Stimulated activated CD4-positive, alpha-beta T cell treated with anti-CD3 and anti-CD28 coated beads, Interleukin-2, amount 100 ng/mL, for 24 hours (primary cell): ENCODE measurements at regions not wholly inside any gene's neighbourhood (a gene's known extent, or its start where the extent isn't known, plus 50 kb on each side); places are given as distances from the start of the nearest gene placed in this dataset.

Experiments
- DNase-seq, 2 donors: peaks; one replicate each; pipeline ENCODE4 v3.0.0-alpha.2; 2020

DNA sequence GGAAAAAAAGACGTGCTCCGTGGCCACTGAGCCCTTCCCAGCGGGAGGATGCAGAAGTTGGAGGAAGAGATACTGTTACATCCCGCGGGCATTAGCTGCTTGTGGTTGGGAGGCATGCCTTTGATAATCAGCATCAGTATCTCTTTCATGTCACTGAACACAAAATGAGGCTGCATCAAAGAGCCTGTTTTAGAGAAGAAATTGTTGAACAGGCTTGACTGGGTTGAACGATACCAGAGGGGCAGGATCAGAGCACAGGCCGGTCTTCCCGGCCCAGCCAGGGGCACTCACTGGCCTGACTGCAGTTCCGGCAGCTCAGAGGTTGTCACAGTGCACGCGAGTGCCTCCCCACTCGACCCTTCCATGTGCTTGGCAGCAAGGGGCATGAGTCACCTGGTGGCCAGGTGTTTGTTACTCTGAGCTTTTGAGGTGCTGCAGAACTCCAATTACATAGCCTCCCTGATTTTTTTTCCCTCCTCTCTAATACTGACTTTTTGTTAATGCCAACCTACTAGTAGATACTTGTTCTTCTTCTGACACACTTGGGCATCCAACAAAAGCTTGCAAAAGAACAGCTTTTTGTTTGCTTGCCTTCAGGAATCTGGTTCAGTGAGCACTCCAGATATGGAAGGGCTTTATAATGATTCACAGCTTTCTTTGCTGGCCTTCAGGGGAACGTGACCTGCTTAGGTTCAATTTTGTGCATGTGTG is 121.6 kb downstream of the VAPA start:
- no peak for DNase-seq

DNA sequence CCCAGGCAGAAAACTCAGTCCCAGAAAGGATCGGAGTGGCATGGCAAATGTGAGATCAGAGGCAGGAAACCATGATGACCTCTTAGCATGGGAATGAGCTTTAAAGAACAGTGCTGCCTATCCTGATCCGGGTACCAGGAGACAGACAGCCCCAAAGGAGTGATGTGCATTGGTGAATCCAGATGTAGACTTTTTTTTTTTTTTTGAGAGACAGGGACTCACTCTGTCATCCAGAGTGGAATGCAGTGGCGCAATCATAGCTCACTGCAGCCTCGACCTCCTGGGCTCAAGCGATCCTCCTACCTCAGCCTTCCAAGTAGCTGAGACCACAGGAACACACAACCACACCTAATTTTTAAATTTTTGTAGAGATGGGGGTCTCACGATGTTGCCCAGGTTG is 122.7 kb downstream of the VAPA start:
- no peak for DNase-seq

DNA sequence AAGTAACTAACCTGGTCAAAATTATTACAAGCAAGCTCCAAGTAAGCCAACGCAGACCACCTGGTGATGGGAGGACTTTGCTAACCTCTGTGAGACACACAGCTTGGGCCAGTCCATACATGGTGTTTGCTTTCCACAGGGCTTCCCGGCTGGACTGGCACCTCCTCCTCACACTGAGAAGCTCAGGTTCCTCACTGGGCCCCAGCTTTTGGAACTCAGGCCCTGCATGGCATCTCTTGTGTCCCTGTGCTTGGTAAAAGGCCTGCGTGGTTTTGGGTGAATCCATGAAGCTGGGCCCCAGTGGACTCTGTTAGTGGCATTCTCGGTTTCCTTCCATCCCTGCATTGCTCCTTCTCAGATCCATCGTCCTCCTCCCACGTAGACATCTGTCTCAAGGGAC is 123.4 kb downstream of the VAPA start:
- DNase-seq = no peak

DNA sequence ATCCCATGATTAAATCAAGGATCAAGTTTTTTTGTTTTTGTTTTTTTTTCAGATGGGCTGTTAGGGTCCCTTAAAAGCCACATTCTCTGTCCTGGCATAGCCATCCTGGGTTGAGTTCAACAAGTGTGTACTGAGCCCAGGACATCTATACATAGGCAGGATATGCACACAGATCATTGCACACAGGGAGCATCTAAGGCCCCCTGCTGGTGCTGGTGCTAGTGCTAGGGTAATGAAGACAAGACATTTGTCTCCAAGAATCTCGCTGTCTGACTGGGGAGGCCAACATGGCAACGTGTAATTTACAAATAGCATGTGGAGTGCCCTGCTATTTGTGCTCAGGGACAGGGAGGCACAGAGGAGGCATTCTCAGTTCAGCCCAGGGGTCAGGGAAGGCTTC is 124.5 kb downstream of the VAPA start:
- no peak for DNase-seq

DNA sequence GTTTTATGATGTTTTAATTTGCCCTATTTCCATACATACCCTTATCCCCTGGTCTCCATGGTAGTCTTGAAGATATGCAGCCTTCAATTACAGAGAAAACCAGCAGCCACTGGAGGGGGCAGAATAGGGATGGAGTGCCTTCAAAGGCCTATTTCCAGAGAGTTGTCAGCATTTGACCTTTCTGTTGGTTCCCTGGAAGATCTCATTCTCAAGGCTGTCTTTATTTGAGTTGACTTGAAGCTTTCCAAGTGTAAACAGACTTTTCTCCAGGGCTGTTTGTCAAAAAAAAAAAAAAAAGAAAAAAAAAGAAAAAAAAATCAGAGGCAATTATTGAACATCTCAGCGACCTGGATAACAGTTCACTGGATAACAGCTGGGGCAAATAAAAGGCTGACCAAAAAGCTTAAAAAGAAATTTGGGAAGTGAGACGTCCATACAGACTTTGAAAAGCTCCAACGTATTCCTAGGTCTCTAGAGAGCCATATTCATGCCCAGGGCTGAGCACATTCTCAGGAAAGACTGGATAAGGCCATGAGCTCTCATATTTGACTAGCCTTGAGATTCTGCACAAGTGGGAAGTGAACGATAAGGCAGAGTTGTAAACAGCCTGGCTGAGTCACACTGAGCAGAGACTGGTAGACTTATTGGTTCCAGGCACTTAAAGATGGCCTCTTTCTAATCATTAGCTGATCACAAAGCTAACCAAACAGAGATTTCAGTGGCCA is 126.6 kb downstream of the VAPA start:
- DNase-seq = no peak

DNA sequence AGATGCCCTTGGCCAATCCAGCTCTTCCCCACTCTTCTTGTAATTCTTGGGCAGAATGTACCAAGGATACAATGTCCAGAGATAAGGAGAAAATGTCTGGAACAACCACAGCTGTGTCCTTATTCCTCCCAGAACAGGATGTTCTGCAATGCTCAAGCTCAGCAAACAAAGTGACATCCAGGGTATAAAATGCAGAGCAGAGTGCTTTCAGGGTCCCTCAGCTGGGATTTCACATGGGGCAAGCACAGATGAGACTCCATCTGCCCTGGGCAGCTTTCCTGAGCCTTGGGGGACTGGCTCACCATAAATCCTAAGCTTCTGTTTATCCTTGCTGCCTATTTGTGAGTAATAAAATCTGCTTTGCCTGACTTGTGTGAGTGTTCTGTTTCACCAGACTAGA is 127.4 kb downstream of the VAPA start:
- no peak for DNase-seq

DNA sequence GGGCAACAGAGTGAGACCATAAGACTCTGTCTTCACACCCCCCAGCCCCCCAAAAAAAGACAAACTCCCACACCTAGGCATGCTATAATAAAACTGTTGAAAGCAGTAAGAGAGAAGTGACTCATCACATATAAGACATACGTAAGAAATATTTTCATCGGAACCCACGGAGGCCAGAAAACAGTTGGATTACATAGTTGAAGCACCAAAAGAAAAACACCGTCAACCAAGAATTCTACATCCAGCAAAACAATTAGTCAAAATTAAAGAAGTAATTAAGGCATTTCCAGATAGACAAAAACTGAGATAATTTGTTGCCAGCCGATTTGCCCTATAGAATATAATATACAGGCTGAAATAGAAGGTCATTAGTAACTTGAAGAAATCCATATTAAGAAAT is 128.7 kb downstream of the VAPA start:
- no peak for DNase-seq

DNA sequence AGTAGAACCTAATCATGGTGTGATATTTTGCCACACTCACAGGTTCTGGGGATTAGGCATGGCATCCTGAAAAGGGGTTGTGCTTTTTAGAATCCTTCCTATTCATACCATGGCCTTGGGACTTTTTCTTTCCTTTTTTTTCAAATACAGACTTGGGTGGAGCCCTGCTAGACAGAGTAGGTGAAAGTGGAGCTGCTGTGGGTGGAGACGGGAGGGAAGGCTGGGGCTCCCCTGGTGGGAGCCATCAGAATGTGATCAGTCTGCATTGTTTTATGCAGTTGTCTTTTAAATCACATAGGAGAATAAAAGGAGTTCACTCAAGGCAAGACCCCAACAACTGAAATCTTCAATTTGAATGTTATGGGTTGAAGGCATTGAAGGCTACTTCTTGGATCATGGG is 130.2 kb downstream of the VAPA start:
- no peak for DNase-seq

DNA sequence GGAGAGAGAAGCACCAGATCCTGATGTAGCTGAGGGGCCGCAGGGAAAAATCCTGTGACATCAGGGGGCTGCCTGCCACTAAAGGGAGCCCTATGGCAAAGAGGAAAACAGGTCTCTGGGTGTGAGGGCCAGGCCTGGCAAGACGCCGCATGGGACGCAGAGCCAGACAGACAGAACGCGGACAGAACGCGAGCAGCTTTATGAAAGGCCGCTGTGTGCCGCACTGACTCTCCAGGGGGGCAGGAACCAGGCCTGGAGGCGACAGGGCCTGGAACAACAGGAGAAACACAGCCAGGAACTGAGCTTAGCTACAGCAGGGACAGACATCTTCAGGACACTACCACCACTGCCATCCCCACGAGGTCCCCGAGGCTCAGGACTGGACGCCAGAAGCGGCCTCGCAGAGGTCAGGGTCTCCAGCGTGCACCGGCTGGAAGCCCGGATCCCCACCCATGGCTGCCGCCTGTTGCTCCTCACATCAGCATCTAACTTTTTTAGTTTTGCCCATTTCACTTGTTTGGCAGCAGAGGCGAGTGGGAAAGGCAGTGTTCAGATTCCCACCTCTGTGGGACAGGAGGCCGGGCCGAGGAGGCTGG is 131.6 kb downstream of the VAPA start:
- no peak for DNase-seq

DNA sequence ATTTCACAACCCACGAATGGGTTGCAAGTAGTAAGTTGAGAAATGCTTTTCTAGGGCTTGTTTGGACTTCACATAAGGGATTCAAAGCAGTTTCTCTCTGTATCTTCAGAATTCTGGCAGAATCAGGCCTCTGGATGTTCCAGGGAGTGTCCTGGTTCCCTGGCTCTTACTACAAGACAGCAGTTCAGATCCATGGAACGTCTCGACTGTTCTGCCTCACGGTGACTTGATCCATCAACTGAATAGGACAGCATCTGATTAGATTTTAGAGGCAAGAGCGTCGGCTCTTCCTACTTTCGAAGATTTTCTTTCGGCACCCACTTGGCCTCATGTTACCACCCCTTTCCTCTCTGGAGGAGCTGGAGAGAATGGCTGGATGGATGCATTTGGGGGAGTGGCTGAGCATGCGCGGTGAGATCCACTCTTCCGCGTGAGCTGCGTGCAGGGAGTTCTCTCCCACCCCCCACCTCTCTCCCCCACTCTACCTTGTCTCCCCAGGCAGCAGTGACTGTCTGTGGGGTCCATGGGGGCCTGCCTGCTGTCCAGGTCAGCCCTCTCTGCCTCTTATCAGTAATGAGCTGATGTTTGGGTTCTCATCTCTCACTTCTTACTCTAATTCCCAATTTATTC is 132.5 kb downstream of the VAPA start:
- no peak for DNase-seq

DNA sequence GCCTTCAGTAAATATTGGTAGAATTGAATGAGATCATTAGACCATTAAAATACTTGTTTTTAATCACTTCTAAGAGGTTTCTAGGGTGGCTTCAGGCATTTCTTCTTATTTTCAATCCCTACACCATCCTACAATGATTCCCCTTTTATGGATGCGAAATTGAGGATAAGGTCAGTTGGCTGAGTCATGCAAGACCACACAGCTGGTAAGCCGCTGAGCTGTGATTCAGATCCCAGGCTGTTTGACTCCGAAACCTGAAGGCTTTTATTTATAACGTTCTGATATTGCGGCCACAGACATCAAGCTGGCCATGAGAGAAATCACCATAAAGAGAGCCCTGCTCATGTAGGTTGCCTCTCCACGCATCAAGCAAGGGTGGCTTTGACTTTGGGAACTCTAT is 133.4 kb downstream of the VAPA start:
- no peak for DNase-seq

DNA sequence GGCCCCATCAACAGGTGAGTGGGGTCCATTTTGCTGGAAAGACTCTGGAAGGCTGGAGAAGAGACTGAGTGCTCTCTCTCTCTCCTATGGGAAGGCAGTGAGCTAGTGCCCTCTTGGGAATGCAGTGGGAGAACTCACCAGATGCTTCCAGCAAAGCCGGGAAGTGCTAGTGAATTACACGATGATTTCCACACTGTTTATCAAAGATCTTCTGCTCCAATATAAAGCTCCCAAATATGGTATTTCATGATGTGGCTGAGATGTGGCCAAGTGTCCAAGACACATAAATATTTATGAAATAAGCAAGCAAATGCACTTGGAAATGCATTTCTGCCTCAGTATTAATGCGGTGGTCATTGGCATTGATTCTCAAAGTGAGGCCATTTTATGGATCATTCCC is 135.9 kb downstream of the VAPA start:
- DNase-seq = no peak

DNA sequence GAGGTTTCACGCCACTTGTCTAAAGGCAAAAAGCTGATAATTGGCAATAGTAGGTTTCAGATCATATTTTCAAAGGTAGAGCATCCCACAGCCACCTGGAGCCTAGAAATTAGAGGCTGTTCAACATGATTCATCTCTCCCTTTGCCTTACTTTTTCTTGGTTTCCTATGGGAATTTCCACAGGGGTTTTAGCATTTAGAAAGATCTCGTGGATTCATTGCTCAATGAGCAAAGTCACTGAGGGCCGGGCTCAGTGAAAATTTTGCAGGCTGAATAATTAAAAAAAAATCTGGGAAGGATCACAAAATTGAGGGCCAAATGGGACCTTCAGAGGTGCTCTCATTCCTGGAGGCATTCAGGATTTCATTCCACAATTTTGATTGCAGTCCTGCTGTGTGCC is 137.1 kb downstream of the VAPA start:
- DNase-seq = no peak

DNA sequence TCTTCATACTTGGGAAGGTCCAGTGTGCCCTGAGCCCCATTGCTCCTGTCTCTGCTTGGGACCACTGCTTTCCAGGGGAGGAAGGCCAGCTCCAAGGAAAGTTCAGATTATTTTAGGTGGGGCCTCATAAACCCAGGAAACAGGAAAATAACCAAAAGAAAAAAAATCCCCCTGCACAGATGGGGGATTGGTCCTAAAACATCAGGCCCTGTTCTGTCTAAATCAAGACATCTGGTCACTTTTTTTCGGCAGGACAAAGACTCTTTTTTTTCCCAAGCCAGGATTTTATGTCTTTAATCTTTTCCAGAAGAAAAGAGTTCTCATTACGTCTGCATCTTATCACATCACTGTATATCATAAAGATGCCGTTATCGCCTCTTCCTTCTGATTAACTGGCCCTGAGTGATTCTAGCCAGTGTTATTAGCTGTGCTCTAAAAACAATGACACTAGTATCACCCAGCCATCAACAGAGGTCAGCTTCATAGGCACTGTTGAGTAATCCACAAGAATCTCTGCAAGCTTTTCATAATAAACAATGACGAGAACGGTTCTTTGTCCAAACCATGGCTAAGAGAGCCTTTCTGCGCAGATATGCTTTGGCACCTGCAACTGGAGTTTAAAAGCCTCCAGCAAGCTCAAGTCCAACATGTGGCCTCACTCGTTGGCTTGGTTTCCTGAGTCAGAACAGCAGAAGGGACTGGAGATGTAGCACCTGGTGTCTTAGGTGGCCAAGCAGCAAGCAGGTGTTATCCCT is 138.2 kb downstream of the VAPA start:
- no peak for DNase-seq

DNA sequence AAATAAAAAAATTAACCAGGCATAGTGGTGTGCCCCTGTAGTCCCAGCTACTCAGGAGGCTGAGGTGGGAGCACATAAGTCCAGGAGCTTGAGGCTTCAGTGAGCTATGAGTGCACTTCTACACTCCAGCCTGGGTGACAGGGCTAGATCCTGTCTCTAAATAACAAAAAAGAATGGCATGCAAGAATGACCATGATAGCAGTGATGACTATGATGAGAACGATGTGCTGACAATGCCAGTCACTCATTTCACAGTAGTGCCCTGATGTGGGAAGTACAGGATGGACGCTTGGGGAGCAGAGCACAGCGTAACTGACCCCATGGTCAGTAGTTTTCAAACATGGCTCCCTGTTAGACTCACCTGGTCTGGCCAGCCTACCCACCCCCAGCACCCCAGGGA is 139.1 kb downstream of the VAPA start:
- DNase-seq = no peak

DNA sequence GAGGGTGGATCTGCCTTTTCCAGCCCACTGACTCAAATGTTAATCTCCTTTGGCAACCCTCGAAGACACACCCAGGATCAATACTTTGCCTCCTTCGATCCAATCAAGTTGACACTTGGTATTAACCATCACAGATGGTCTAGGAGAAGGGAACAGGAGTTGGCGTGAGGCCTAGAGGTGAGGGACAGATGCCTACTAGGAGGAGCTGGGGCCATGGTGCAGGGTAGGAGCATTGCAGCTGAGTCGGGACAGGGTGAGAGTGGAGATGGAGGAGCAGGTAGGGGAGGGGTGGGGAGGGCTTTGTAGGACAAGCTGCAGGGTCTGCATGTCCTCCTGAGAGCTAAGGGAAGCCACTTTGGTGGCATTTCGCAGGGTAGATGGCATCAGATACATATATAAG is 140.0 kb downstream of the VAPA start:
- DNase-seq = no peak

DNA sequence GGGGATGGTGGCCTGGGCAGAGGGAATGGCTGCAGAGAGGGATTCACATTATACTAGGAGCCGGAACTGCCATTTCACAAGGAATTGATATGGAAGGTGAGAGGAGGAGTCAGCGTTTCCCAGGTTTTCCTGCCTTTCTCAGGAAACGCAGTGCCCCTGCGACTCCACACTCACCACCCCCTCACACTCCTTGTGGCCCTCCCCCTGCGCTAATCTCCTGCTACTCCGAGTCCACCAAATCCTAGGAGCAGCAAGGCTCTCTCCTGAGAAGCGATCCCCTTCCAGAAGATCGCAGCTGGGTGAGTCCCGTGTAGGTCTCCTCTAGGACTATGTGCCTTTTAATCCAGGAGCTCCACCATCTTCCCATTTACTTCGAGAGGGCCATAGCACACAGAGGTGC is 140.6 kb downstream of the VAPA start:
- no peak for DNase-seq

DNA sequence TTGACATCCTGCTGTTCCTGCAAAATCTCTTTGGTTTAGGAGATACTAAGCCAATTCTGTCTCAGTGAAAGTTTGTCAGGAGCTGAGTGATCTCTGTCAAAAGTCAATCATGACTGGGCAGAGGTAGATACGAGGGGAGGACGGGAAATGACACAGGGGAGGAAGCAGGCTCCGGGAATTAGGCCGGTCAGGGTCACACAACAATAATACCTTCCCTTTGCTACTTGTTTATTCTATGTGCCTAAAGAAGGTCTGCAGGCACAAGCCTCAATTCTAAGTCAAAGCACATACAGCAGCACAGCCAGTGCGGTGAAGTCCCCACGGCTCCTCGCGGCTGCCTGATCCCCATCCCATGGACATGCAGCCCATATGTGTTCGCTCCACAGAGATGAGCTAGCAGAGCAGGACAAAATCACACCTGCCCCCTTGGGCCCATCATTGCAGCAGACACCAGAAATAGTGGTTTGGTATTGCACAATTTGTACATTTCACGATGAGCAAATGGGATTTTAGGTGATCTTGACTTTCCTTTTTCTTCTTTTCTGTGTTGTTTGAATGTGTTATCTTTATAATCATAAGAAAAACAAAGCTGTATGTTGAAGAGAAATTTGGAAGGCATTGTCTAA is 141.4 kb downstream of the VAPA start:
- DNase-seq = no peak

DNA sequence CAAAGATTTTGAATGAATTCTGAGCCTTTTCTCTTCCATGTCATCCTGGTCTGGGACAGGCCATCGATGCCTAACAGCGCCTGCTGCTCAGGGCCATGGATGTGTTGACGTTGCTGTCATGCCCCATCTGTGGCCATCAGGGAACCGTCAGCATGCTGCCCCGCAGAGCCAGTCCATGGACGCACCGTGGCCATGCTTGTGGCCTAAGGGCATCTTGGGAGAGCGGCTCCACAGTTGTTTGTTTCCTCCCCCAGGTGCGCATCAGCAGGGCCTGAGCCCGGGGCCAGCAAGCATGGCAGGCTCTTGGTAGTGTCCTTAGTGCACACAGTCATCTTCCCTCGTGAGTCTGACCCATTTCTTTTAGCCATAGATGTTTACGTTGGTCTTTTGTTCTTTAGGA is 142.7 kb downstream of the VAPA start:
- DNase-seq = no peak

DNA sequence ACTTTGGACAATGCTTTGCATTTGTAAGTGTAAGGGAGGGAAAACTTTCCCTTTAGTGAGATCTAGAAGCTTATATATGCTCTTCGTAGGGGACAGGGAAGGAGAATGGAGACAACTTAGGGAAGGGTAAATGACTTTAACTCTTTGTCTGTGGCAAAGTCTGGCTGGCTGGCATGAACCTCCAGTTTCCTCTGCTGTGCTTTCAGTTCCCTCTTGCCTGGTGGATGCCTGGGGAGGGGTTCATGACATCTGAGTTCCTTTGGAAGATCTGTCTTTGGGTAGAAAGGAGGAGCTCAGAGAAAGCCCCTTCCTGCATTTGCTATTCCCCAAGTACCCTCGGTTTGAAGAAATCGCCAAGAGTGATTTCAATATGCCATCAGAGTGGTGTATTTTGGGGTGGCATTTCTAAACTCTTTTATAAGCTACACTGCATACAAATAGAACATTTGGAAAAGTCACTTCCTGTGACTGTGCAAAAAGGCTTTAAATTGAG is 143.6 kb downstream of the VAPA start:
- DNase-seq = no peak

DNA sequence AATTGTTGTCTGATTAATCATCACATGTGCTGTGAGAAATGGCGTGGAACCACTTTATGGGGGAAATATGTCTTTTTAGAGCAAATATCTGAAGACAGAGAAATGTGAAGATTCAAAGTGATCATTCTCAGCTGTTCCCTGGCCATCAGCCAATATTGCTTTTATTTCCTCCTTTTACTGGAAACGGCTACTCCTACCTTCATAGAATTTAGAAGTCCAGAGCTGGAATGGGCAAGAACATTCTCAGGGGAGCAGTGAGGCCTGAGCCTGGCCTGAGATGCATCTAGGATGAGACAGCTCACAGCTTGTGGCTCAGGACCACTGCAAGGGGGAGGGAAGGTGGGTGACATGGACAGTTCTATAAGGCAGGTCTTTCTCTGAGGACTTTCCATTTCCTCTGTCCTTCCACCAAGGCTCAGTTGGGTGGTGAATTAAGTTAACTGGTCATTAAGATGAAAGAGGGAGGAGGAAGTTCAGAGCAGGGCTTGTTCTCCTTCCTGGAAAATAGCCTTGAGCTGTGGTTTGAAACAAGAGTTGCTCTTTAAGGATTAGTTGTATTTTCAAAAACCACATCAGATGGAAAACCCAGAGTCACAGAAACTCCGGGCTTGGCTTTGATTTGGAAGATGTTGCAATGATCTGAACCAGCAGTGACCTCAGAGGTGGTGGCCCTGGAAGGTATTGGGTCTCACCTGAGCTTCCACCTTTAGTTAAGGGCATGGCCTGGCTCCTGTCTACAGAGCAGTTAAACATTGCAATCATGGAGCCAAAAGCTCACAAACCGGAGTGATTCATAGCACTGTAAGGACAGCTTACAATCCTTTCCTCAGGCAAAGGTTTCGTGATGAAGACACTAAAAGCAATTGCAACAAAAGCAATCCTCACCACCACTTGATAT is 144.3 kb downstream of the VAPA start:
- DNase-seq = no peak
